CD4-positive, alpha-beta T cell treated with Interleukin-17A for 4 hours (primary cell): ENCODE measurements at regions not wholly inside any gene's neighbourhood (a gene's known extent, or its start where the extent isn't known, plus 50 kb on each side); places are given as distances from the start of the nearest gene placed in this dataset.
"Not testable (repeated sequence)": the region's sequence is repeated elsewhere in the genome, so short reads cannot be mapped to it uniquely, and the experiment has no call there.

ENCODE experiments used
- DNase-seq: peaks from one replicate; pipeline ENCODE4 v3.0.0-alpha.2; 2020; ENCODE audit warnings: mixed read lengths

DNA sequence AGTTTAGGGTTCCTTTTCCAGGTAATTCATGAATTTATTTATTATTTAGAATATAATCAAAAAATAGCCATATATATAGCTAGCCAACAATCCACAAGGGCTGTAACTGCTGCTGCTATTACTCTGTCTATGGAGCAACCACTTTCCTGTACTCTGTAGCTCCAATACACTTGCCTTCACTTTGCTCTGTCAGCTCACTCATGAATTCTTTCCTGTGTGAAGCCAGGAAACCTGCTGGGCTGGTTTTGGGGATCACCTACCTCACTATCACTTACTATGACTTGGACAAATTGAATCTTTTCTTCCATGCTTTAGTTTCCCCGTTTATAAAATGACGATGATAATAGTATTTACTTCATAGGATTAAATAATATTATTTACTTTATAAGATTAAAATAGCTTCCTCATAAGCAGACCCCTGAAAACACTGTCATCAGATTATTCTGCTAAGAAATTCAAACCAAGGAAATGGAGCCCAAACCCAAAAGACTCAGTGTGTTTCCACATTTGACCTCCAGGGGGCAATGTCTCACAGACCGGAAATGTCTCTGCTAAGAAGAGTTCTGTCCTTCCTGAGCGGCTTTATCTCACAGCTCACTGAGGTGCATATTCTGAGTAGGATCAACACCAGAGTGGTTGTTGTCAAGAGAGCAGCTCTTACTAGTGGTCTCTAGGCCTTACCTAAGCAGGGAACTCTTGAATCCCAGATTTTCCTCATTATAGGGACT lies 457.1 kb downstream of the DAD1 start:
- DNase-seq = peak; percentile 46

- peak; percentile 19 for DNase-seq
Measured at GRCh38 chr14:22124073-22124613, 450.5 kb upstream of the OR4E1 start.

DNA sequence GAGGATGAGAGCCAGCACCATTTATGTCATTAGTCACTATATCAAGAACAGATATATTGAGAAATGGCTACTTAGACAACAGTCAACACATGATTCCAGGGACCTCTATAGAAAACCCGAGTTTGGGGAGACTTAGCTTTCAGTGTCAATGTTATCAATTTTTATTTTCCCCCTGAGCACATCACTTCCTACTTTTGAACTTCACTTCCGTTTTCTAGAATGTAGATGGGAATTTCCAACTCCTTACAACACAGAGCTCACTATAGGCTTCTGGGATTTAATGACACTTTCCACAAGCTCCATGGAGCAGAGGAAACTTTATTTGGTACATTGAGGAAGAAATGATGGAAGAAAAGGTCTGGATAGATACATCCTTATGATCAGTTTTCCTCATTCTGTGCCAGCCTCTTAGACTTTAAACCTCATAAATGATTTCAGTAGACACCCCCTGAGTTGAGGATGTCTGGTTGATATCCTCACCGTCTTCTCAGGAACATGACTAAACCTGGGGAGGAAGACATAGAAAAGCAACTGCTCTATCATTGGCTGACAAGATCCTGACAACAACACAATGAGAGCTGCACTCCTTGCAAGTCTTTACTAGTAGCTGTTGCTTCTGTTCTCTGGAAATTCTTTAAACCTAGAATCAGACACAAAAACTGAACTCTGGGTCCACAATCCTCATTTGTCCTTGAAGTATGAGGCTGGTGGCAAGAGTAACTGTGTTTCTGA lies 449.4 kb upstream of the OR4E1 start:
- DNase-seq = peak; percentile 16

- DNase-seq = peak; percentile 34
Measured at GRCh38 chr14:22122227-22122818, 448.7 kb upstream of the OR4E1 start.

DNA sequence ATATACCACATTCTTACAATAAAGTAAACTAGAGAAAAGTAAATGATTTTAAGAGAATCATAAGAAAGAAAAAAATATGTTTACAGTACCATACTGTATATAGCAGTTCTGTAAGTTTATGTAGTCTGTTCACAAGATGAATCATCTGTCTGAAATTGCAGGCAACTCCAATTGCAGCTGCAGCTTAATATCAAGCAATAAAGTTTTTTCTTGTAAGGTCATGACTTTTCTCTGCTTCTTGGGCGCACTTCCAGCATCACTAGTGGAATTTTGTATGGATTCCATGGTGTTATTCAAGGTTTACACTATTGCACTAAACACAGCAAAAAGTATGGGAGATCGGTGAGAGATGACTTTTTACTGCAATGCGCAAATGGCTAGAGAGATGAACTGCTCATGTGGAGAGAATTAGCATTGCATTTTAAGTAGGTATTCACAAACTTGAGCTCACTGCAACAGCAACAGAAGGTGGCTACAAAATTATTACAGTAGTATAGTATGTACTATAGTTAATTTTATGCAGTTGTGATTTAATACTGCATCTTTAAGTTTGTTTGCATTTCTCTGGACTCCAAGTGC lies 445.4 kb upstream of the OR4E1 start:
- no peak for DNase-seq

DNA sequence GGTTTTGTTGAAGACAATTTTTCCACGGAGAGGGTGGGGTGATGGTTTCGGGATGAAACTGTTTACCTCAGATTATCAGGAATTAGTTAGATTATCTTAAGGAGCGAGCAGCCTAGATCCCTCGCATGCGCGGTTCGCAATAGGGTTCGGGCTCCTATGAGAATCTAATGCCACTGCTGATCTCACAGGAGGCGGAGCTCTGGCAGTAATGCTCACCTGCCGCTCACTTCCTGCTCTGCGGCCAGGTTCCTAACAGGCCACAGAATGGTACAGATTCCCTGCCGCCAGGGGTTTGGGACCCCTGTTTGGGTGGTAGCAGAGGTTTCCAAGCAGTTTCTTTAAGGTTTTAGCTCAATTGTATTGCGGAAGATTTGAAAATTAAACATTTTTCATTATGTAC lies 439.8 kb upstream of the OR4E1 start:
- DNase-seq = peak; percentile 37

- peak; percentile 70 for DNase-seq
Measured at GRCh38 chr14:22112004-22112403, 438.4 kb upstream of the OR4E1 start.

GRCh38 chr14:22107753-22108152 lies 434.1 kb upstream of the OR4E1 start:
- no peak for DNase-seq

DNA sequence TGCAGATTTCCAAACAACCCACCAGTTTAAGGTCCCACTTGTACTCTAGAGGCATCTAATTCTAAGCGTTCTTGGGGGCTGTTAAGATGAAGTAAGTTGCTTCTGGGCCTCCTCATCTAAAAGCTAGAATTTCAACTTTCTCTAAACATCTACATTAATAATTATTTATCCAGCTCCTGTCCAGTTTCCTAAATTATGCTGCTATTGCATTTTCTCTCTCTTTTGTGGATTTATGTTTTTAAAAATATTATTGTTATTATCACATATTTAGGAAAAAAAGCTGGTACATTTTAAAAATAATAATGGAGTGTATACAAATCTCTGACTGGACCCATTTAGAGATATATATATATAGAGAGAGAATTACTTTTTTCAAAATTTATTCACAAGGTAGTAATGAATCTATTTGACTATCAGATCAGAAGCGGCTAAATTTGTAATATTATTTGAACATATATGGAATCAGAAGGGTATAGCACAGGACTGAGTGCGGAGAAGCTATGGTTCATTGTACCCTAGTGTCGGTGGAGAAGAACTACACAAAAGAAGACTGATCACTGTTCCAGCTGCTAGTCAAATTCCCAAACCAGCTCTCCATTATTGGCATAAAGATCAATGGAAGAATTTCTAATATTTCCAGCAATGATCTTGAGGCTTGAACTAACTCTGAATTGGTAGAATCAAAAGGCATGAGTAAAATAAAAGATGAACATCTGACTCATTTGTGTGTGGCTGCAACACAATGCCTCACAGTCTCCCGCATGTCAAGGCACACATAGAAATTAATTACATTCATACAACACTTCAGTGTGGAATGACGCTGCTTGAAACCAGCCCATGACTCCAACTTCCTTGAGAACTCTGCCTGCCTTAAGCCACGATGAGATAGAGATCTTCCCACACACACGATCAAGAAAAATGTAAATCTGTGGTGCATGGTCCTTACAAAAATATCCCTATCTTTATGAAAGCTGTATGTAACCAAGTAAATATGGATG lies 433.4 kb upstream of the OR4E1 start:
- DNase-seq = no peak

- no peak for DNase-seq
Measured at GRCh38 chr14:22105624-22106006, 432.0 kb upstream of the OR4E1 start.

- DNase-seq = no peak
Measured at GRCh38 chr14:22105006-22105623, 431.5 kb upstream of the OR4E1 start.

DNA sequence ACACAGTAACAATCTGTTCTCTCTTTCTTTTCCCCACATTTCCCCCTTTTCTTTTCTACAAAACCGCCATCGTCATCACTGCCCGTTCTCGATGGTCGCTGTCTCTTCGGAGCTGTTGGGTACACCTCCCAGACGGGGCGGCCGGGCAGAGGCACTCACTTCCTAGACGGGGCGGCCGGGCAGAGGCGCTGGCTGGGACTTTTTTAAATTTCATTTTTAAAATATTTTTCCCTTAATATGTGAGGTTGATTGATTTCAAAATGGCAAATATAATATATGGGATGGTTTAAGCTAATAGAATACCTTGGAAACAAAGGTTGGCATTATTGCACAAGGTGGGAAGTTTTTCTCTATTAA lies 427.1 kb upstream of the OR4E1 start:
- not testable (repeated sequence) for DNase-seq

DNA sequence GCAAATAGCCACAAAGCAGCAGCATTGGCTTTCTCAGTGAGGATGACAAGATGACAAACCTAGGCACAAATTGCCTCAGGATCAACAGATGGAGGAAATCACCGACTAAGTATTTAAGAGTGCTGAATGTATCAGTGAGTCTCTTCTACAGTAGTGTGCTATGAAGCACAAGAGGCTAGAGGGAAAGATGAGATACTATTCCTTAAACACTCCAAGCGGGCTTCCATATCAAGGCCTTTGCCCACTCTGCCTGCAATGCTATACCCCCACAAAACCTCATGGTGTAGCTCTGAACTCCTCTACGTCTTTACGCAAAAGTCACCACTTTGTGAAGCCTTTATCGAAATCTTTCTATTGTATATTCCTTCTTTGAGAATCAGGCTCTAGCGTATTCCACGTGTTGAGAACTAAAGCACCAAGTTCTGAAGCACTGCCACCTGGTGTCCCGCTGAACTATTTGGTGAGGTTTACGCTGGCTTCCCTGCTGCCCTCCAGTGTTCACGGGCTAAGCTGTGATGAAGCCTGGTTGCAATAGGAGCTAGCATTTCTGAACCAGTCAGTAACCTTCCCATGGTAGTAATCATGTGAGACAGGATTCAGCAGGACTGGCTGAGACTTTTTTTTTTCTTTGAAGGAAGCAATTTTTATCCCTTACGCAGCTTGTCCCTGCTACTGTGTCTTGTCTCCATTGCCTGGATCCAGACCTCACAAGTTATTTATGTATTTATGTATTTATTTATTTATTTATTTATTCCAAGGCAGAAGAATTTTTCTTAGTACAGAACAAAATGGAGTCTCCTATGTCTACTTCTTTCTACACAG lies 426.5 kb upstream of the OR4E1 start:
- DNase-seq = peak; percentile 73

GRCh38 chr14:22098435-22098834 lies 424.8 kb upstream of the OR4E1 start:
- DNase-seq = no peak

GRCh38 chr14:22097586-22098292 lies 424.1 kb upstream of the OR4E1 start:
- no peak for DNase-seq

GRCh38 chr14:22097072-22097471 lies 423.5 kb upstream of the OR4E1 start:
- no peak for DNase-seq

DNA sequence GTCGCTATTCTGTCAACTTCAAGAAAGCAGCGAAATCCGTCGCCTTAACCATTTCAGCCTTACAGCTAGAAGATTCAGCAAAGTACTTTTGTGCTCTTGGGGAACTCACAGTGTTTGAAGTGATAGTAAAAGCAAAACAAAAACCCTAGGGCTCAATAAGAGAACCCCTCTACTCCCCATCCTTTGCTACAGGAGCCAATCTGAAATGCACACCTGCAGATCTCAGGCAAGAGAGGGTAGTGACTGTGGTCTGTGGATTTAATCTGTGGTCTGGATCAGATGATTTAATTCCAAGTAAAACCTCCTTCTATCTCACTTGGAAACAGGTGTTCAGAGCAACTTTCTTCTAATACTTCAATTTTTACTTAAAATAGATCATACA lies 422.9 kb upstream of the OR4E1 start:
- no peak for DNase-seq

- peak; percentile 60 for DNase-seq
Measured at GRCh38 chr14:22095860-22096513, 422.4 kb upstream of the OR4E1 start.

GRCh38 chr14:22089940-22090339 lies 416.3 kb upstream of the OR4E1 start:
- DNase-seq = no peak
